IPS-20b (cell line): ENCODE measurements at regions not wholly inside any gene's neighbourhood (a gene's known extent, or its start where the extent isn't known, plus 50 kb on each side); places are given as distances from the start of the nearest gene placed in this dataset.

Experiments
- H3K27ac ChIP-seq: one replicate; pipeline ENCODE4 v1.5.1; 2013; ENCODE audit warnings: low read length
- H3K27me3 ChIP-seq: 2 replicates; pipeline ENCODE4 v1.6.1; 2013; ENCODE audit warnings: mild to moderate bottlenecking, low read length, inconsistent platforms; ENCODE audit not compliant: insufficient read depth
- H3K36me3 ChIP-seq: 2 replicates; pipeline ENCODE4 v1.6.1; 2013; ENCODE audit warnings: low read depth, mild to moderate bottlenecking, inconsistent platforms, low read length, moderate library complexity; ENCODE audit not compliant: insufficient read depth
- H3K4me1 ChIP-seq: 2 replicates; pipeline ENCODE4 v1.6.1; 2013; ENCODE audit warnings: mild to moderate bottlenecking, control low read depth, inconsistent platforms, low read length, moderate library complexity; ENCODE audit not compliant: insufficient read depth
- H3K4me3 ChIP-seq: 2 replicates; pipeline ENCODE4 v1.5.1; 2013; ENCODE audit warnings: mild to moderate bottlenecking, low read length, inconsistent platforms
- H3K9ac ChIP-seq: 2 replicates; pipeline ENCODE4 v1.6.1; 2013; ENCODE audit warnings: low read depth, mild to moderate bottlenecking, inconsistent platforms, low read length, moderate library complexity
- H3K9me3 ChIP-seq: 2 replicates; pipeline ENCODE4 v1.6.1; 2013; ENCODE audit warnings: mild to moderate bottlenecking, low read depth, low read length, inconsistent platforms; ENCODE audit not compliant: insufficient read depth

DNA sequence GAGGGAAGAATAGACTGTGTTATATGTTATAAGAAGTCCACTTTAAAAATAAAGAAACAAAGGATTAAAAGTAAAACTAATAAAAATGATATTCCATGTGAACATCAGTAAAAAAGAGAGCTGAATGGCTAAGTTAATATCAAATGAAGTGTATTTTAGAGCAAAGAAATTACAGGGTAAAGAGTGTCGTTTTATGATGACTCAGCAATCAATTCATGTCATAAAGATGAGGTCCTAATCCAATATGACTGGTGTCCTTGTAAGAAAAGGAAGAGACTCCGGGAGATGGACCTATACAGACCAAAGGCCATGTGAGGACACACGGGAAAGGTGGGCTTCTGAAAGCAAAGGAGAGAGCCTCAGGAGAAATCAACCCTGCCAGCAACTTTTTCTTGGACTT, 615.5 kb upstream of the KLHL29 start:
- no peak overlapping the region for H3K4me3 ChIP-seq
- H3K9me3 ChIP-seq, result no peaks in the 10 kb centered on the region
- no peaks in the 10 kb centered on the region for H3K36me3 ChIP-seq
- no peak overlapping the region for H3K9ac ChIP-seq
- H3K27me3 ChIP-seq, result no peaks in the 10 kb centered on the region
- H3K27ac ChIP-seq, result no peak overlapping the region
- H3K4me1 ChIP-seq, result peaks cover 3% of the 10 kb centered on the region; the same call in 1 of the 2 replicates

DNA sequence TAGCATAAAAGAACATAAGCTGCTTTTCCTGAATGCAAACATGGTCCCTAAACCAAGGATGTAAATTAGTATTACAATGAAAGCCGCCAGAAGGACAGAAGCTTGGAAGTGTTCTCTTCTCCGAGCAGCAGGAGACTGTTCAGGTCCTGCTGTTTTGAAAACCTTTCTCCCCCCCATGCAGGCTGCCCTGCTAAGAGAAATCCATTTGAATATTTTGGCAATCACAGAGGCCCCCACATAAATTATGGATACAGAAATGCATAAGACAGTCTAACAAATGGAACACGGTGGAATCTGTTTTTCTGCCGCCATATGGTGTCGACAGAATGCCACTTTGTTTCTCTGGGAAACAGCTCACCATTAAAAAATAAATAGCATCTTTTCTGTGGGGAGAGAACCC, 600.4 kb upstream of the KLHL29 start:
- Histone ChIP-seq H3K9me3 (no peaks in the 10 kb centered on the region), H3K4me3 (peak overlapping the region; percentile 16; the same call in 1 of the 2 replicates)

DNA sequence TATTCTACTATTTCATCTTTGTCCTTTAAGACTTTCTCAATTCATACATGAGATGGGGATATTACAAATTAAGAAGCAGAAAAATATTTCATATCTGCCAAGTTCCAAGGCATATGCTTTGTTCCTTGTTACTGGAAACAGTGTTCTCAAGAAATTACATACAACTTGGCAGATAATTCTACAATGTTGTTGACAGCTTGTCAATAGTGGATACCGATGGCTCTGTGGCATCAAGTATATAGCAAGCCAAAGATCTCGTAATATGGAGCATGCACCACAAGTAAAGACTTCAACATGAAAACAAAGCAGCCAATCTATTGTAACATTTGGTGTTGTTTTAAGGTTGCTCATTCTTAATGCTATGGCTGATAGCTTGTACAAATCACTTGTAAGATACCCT, 598.2 kb upstream of the KLHL29 start:
- Histone ChIP-seq H3K27ac (no peak overlapping the region), H3K9ac (no peak overlapping the region), H3K36me3 (no peaks in the 10 kb centered on the region), H3K4me1 (peaks cover 6% of the 10 kb centered on the region; the same call in 1 of the 2 replicates), H3K4me3 (no peak overlapping the region), H3K27me3 (no peaks in the 10 kb centered on the region), H3K9me3 (no peaks in the 10 kb centered on the region)

More for the DNA sequence above, 600.4 kb upstream of the KLHL29 start:
- Histone ChIP-seq H3K27me3 (no peaks in the 10 kb centered on the region), H3K4me1 (peaks cover 9% of the 10 kb centered on the region; the same call in 1 of the 2 replicates), H3K27ac (no peak overlapping the region), H3K36me3 (no peaks in the 10 kb centered on the region), H3K9ac (no peak overlapping the region)

DNA sequence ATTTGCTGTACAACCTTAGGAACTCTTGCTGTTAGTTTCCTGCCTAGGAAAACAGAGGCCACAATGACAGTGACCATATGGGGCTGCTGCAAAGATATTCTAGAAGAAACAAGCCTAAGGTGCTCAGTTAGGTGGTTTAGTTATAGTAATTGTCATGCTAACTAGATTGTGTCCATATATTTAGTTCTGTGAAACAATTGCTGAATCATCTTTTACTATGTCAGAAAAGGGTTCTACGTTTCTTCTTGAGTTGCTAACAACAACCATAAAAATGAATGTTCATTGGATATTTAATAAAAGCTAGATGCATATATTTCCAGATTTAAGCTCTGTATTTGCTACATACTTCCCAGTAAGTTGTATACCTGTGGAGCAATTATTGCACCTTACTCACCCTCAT, 597.2 kb upstream of the KLHL29 start:
- H3K27me3 ChIP-seq, result no peaks in the 10 kb centered on the region
- H3K36me3 ChIP-seq, result no peaks in the 10 kb centered on the region
- no peak overlapping the region for H3K4me3 ChIP-seq
- H3K9me3 ChIP-seq, result no peaks in the 10 kb centered on the region
- no peak overlapping the region for H3K27ac ChIP-seq
- H3K9ac ChIP-seq, result no peak overlapping the region
- H3K4me1 ChIP-seq, result peaks cover 6% of the 10 kb centered on the region; the same call in 1 of the 2 replicates

DNA sequence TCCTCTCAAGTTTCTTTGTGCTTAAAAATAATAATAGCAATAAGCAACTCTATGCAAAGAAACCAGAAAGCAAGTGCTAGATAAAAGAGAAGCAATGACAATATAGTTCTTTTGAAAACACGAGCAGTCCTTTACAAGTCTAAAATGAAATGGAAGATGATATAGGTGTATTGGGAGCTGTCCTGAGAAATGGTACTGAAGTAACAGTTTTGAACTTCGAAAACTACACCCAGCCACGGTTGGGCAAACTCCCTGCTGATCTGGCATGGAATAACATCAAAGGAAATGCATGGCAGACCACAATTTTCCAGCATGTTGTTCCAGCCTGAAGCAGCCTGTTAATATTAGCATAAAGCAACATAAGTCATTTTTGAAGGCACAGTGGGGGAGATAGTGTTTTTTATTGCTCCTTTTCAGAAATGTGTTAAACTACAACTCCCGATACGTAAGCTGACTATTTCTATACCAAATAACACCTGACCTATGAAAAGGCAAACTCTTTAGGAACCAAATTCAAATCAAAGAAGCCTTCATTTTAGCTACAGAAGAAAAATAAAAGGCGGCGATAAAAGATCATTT, 596.1 kb upstream of the KLHL29 start:
- no peaks in the 10 kb centered on the region for H3K36me3 ChIP-seq
- no peaks in the 10 kb centered on the region for H3K27me3 ChIP-seq
- no peak overlapping the region for H3K9ac ChIP-seq
- H3K27ac ChIP-seq, result no peak overlapping the region
- no peak overlapping the region for H3K4me3 ChIP-seq
- no peaks in the 10 kb centered on the region for H3K9me3 ChIP-seq
- peaks cover 6% of the 10 kb centered on the region; the same call in 1 of the 2 replicates for H3K4me1 ChIP-seq

DNA sequence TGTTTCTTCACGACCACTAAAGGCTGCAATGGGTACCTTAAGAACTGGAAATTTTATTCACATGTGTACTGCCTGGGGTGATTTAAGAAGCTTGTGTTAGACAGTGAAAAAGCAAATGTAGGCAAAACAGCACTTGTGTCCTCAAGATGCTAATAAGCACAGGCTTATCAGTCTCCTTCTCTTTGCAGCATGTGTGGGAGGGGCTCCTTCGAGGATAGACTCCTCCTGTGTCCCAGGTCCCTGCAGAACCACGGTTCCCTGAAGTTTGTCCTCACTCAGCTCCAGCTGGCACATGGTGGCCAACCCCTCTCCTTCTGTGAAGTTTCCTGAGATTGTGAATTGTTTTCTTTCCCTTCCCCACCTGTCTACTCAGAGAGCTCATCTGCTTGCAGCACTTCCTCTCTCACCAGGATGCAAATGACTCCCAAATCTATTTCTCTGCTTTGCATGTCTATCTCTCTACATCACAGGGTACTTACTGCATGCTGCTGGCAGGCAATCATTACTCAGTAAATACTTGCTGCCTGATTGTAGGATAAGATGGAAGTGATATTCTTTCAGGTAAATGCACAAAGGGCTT, 589.6 kb upstream of the KLHL29 start:
- Histone ChIP-seq H3K4me3 (no peak overlapping the region), H3K4me1 (peaks cover 5% of the 10 kb centered on the region; the same call in 1 of the 2 replicates), H3K27ac (no peak overlapping the region), H3K36me3 (no peaks in the 10 kb centered on the region), H3K9me3 (no peaks in the 10 kb centered on the region), H3K9ac (no peak overlapping the region), H3K27me3 (no peaks in the 10 kb centered on the region)

DNA sequence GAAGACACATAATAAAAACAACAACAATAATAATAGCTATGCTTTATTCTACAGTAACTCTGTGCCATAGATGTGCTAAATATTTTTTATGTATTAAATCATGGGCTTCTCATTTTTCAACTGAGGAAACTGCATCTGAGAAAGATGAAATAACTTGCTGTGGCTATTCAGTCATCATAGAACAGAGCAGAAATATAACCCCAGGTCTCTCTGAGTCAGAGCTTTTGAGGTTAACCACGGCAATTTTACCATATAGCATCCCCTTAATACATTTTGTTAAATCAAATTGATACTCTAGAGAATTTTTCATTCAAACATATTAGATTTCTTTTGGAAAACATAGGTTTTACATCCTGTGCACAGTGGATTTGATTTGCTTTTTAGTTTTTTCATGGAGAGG, 586.6 kb upstream of the KLHL29 start:
- Histone ChIP-seq H3K36me3 (no peaks in the 10 kb centered on the region), H3K9me3 (no peaks in the 10 kb centered on the region)

DNA sequence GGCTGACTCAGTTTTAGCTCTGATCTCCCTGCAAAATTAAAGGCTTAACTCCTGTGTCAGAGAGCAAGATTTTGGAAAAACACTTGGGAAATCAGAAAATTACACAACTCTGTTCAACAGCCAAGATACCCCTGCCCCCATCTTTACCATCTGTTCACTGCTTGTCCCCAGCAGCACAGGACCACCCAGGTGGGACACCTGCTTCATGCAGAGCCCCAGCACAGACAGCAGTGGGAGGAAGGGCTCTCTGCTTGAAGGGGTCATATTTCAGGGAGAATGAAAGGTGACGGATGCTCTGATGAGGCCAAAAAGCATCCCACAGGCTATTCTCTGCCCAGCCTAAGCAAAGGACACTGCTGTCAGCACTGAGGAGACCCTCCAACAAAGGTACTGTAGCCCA, 584.6 kb upstream of the KLHL29 start:
- Histone ChIP-seq H3K36me3 (no peaks in the 10 kb centered on the region), H3K9me3 (peaks cover 13% of the 10 kb centered on the region), H3K4me3 (no peak overlapping the region; the same call in 1 of the 2 replicates), H3K27ac (no peak overlapping the region), H3K4me1 (peaks cover 12% of the 10 kb centered on the region; the same call in 1 of the 2 replicates), H3K9ac (no peak overlapping the region), H3K27me3 (no peaks in the 10 kb centered on the region)

More for the DNA sequence above, 586.6 kb upstream of the KLHL29 start:
- Histone ChIP-seq H3K4me3 (no peak overlapping the region), H3K9ac (no peak overlapping the region), H3K27me3 (no peaks in the 10 kb centered on the region), H3K27ac (no peak overlapping the region), H3K4me1 (peaks cover 12% of the 10 kb centered on the region; the same call in 1 of the 2 replicates)

DNA sequence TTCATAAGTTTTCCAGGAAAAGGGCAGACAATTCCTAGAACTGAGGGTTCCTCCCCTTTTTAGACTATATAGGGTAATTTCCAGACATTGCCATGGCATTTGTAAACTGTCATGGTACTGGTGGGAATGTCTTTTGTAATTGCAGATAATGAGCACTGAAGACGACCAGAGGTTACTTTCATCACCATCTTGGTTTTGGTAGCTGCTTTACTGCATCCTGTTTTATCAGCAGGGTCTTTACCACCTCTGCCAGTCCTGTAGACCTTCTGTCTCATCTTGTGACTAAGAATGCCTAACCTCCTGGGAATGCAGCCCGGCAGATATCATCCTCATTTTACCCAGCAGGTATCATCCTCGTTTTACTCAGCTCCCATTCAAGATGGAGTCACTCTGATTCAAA, 583.9 kb upstream of the KLHL29 start:
- Histone ChIP-seq H3K4me3 (no peak overlapping the region; the same call in 1 of the 2 replicates), H3K27me3 (no peaks in the 10 kb centered on the region), H3K9me3 (peaks cover 19% of the 10 kb centered on the region), H3K36me3 (no peaks in the 10 kb centered on the region), H3K4me1 (peaks cover 12% of the 10 kb centered on the region; the same call in 1 of the 2 replicates), H3K27ac (no peak overlapping the region), H3K9ac (no peak overlapping the region)

DNA sequence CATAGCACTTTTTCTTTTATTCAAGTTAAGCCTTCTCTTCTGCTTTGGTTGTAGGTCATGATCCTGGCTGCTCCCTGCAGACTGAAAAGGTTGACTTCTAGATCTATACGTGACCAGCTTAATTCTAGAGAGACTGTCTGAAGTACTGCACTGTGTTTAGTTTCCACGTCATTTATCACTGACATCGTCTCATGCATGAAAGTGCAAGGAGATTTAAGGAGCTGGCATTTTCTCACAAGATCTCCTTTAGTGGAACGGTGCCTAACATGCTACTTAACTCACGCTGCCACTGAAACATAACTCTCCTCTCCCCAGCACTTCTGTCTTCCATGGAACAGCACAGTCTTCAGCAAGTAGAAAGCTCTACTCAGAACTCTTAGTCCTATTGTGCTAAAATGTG, 583.0 kb upstream of the KLHL29 start:
- H3K9me3 ChIP-seq, result peaks cover 28% of the 10 kb centered on the region
- H3K4me1 ChIP-seq, result peaks cover 12% of the 10 kb centered on the region; the same call in 1 of the 2 replicates
- no peaks in the 10 kb centered on the region for H3K27me3 ChIP-seq

DNA sequence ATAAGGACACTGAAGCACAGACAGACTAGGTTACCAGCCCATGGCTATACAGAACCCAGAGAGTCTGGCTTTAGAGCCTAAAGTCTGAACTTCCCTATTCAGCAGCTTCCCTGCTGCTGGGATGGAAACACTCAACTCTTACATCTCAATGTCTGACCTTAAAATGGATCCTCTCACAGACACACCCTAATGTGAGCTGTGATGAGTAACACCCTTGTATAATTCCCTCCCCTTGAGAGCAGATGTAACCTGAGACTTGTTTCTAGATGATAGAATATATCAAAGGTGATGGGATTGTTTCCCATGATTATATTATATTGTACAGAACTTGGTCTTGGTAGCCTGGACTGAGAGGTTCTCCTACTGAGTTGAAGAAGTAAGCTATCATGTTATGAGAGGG, 577.1 kb upstream of the KLHL29 start:
- Histone ChIP-seq H3K9ac (no peak overlapping the region), H3K36me3 (no peaks in the 10 kb centered on the region), H3K27me3 (no peaks in the 10 kb centered on the region), H3K4me3 (no peak overlapping the region), H3K4me1 (no peaks in the 10 kb centered on the region), H3K9me3 (peaks cover 36% of the 10 kb centered on the region), H3K27ac (no peak overlapping the region)

More for the DNA sequence above, 583.0 kb upstream of the KLHL29 start:
- H3K4me3 ChIP-seq, result no peak overlapping the region
- no peak overlapping the region for H3K9ac ChIP-seq
- H3K36me3 ChIP-seq, result no peaks in the 10 kb centered on the region
- no peak overlapping the region for H3K27ac ChIP-seq

DNA sequence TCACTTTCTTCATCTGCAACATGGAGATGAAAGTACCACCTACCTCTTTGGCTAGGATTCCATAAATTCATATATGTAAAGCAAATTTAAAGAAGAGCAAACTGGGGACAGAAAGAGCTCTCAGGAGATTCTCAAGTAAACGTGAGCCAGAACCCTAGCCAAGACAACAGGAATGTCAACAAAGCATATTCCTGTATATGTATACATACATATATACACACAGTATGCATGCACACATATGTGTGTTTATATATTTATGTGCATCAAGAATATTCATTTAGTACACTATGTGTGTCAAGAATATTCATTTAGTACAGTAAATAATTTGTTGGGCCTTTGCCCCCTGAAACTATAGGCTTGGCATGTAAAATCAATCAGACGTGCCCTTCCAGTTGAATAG, 574.4 kb upstream of the KLHL29 start:
- Histone ChIP-seq H3K36me3 (no peaks in the 10 kb centered on the region), H3K27me3 (no peaks in the 10 kb centered on the region), H3K4me1 (no peaks in the 10 kb centered on the region), H3K4me3 (no peak overlapping the region), H3K9ac (no peak overlapping the region), H3K27ac (no peak overlapping the region), H3K9me3 (peaks cover 21% of the 10 kb centered on the region; the same call in 1 of the 2 replicates)
